Anterior cingulate cortex (tissue), 58 donors: ENCODE measurements at regions not wholly inside any gene's neighbourhood (a gene's known extent, or its start where the extent isn't known, plus 50 kb on each side); places are given as distances from the start of the nearest gene placed in this dataset.
"Not testable (repeated sequence)": the region's sequence is repeated elsewhere in the genome, so short reads cannot be mapped to it uniquely, and the experiment has no call there.

Experiments
- DNase-seq, 58 donors: peaks; one replicate each; lab custom pipeline; 2025; lab: John Stamatoyannopoulos, UW

DNA sequence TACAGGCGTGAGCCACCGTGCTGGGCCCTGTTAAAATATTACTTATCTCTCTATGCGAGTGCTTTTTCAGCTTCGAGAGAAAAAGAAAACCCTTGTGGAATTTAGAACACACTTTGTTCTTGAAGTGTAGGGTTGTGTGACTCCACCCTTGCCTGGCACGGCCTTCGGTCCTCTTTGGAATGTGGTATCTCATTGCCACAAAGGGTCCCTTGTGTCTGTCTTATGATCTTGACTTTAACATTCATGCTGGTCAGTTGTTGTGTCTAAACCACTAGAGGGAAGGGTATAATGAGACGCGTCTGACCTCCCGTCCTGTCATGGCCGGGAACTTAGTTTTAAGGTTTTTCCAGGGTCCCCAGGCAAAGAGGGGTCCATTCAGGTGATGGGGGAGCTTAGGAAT, 246.4 kb downstream of the VAPA start:
- no peak for DNase-seq

DNA sequence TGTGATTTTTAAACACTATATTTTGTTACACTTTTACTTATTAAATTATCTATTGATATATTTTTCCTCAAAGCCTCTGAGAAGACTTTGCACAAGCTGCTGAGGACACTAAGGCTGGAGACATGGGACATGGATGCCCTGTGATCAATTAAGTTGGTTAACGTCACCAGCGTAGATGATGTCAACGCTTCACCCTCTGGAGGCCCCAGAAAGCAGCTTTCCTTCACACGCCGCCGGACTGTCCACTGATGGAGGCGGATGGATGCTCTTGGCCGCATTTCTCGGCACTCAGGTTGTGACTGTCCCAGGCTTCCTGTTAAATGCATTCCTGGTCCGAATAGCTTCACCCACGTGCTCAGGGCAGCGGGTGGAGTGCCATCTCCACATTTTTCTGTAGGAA, 247.5 kb downstream of the VAPA start:
- DNase-seq: no peak

DNA sequence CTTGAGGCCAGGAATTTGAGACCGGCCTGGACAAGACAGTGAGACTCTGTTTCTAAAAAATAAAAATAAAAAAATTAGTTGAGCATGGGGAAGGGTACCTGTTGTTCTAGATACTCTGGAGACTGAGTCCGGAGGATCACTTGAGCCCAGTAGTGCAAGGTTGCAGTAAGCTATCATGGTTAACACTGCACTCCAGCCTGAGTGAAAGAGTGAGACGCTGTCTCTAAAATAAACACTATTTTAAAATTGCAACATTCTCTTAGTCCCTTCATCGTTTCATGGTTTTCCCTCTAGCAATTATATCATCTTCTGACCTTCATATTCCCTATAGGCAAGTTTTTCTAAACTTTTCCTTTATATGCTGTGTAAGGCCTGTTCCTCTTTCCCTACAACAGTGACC, 248.5 kb downstream of the VAPA start:
- no peak for DNase-seq

DNA sequence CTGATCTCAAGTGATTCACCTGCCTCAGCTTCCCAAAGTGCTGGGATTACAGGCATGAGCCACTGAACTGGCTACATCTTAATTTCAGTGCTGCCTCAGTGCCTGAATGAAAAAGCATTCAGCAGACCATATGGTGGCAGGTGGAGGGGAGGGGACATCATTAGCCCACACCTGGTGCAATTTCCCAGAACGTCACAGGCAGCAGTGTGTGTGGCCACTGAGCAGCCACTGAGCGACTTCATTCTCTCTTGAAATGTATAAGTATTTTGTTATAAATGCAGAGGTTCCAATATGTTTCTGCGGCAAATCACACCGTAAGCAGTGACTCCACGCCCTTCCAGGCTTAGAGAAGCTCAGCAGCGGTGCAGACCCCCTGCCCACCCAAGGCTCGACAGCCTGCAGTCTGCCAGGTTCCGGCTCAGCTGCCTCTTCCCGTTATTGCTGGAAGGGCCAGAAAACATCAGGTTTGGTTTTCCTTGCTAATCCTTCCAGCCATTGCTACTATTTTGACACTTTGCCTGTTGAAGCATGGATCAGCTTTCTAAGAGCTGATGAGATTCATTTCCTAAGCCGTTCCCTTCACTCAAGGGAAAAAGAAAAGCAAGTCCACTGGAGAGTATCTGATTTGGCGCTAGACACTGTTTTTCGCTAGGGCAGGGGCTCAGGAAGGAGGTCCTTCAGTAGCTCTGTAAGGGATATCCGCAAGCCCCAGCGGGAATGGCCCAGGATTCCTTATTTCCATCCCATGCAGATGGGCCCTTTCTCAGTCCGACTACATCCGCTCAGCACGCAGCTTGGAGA, 250.7 kb downstream of the VAPA start:
- no peak for DNase-seq

DNA sequence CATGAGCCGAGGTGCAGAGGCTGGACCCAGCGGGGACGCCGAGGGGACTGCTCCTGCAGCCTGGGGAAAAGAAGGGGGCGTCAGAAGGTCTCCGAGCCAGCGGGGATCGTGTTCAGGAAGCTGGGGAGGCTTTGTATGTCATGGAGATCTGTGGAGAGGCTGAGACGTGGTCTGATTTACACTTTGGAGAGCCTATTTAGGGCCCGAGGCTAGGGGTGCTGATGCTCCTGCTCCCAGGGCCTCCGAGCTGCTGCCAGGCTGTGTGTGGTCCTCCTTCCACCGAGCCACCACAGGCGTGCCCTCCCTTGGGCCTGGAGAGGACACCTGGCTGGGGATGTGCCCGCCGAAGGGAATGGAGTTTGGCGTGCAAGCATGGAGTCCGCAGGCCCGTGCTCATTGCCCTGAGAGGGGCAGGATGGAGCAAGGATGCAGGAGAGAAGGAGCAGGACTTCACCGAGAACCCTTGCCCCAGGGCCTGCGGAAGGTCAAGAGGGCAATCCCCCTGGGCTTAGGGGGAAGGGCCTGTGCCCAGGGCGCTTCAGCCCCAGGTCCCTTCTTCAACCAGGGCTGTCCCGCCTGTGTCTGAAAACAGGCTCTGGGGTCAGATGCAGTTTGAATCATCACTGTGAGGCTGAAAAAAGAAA, 252.5 kb downstream of the VAPA start:
- DNase-seq: no peak

DNA sequence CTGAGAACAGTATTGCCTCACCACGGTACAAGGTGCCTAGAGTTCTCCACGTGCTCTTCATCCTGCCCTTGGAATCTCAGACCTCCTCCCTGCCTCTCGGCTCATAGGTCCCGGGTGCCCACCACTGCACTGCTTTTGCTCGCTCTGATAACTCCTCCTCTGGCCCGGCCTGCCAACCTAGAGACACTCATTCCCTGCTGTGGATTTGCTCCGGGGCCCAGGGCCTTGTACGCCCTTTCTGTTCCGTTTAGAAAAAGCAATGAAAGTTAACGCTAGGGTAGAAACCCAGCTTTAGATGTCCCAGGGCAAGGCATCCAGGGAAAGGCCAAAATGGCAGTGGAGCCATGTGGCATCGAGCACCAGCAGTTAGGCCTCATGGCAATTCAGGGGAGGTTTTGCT, 253.9 kb downstream of the VAPA start:
- no peak for DNase-seq

DNA sequence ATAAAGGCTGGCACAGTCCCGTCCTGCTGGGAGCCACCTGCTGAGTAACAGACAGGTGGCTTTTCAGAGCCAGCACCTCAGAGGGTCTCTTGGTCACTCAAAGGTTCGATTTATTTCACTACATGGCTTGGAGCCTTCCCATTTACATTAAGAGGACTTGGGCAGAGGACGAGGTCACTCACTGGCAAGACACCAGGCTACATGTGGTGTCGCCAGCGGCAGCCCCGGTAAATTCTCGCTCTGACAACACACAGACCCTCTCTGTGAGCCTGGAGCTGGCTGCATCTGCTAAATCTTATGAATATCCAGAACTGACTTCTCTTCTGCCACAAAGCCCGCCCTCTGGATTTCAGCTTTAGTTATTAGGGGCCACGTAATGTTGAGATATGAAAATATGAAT, 254.7 kb downstream of the VAPA start:
- DNase-seq: no peak

DNA sequence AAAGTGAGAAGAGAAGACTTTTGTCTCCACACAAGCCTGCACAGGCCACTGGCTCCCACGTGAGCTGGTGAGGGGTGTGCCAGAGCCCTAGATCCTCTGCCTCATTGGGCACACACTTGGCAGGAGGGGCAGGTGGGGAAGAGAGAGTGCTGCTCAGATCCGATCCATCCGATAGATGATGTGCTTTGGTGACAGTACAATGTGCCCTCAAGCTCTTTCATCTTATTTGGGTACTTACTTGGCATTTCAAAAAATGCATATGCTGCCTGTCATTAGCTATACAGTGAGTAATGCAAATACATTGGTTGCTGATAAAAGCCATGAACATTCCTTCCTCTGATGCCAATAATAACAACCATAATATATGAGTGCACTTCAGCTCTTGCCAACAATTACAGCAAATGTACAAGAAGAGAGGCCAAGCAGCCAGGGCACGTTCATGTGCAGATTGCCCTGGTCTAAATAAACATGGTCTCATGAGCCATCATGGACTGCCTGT, 255.3 kb downstream of the VAPA start:
- no peak for DNase-seq

DNA sequence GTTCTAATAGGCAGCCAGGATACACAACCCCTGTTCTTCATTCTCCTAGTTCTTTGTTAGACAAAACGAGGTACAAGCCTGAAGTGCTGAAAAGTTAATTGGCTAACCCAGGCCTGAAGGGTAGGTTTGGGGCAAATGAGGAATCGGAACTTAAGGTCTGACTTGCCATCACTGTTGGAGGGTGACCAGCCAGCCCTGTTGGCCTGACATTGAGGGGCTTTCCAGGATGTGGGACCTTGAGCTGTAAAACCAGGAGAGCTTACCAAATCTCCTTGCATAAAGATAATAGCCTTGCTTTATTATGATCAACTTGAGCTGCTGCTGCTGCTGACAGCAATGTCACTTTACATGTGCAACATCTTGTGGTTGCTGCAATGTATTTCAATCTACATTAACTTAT, 256.0 kb downstream of the VAPA start:
- no peak for DNase-seq

DNA sequence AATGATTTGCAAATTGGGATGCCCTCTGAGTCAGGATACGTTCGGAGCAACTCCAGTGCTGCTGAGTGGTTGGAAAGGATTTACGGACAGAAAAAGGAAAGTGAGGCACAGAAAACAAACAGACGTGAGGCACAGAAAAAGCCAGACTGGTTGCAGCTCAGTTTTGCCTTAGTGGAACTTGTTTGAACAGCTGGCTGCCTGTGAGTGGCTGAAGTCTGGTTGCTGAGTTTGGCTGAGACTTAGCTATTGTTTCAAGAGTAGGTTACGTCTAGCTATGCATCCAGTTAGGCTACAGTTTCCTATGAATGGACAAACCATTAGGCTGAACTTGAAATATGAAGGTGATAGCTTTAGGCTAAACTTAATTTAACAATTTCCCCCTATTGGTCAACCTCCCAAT, 256.6 kb downstream of the VAPA start:
- DNase-seq: no peak

DNA sequence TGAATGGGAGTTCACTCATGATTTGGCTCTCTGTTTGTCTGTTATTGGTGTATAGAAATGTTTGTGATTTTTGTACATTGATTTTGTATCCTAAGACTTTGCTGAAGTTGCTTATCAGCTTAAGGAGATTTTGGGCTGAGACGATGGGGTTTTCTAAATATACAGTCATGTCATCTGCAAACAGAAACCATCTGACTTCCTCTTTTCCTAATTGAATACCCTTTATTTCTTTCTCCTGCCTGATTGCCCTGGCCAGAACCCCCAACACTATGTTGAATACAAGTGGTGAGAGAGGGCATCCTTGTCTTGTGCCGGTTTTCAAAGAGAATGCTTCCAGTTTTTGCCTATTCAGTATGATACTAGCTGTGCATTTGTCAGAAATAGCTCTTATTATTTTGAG, 261.5 kb downstream of the VAPA start:
- DNase-seq: not testable (repeated sequence)

DNA sequence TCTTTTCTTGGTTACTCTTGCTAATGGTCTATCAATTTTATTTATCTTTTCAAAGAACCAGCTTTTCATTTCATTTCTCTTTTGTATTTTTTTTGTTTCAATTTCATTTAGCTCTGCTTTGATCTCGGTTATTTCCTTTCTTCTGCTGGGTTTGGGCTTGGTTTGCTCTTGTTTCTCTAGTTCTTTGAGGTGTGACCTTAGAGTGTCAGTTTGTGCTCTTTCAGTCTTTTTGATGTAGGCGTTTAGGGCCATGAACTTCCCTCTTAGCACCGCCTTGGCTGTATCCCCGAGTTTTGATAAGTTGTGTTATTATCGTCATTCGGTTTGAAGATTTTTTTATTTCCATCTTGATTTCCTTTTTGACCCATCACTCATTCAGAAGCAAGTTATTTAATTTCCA, 265.5 kb downstream of the VAPA start:
- not testable (repeated sequence) for DNase-seq

DNA sequence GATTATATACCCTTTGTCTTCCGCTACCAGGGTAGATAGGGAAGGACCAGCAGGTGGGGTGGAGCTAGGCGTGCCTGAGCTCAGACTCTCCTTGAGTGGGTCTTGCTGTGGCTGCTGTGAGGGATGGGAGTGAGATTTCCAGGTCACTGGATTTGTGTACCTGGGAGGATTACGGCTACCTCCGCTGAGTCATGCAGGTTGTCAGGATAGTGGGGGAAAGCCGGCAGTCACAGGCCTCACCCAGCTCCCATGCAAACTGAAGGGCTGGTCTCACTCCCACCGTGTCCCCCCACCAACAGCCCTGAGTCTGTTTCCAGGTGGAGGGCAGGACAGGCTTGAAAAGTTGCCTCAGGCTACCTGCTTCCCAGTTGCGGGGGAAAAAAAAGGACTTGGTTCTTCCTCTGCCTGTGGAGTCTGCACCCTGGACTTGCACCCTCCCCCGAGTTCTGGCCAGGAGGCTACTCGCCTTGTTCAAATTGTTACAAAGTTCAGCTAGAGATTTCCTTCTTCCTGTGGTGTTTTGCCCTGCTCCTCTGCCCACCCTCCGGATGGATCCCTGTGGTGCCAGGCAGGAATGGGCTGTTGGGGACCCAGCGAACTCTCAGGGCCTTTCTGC, 268.3 kb downstream of the VAPA start:
- DNase-seq: no peak

DNA sequence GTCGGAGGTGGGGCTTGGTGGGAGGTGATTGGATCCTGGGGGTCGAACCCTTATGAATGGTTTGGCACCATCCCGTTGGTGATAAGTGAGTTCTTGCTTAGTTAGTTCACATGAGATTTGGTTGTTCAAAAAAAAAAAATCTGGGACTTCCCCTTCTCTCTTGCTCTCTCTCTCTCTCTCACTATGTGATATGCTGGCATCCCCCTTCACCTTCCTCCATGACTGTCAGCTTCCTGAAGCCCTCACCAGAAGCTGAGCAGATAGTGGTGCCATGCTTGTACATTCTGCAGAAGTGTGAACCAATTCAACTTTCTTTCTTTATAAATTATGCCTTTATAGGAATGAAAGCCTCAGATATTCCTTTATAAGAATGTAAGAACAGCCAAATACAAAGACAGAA, 269.7 kb upstream of the APCDD1 start:
- DNase-seq: no peak

DNA sequence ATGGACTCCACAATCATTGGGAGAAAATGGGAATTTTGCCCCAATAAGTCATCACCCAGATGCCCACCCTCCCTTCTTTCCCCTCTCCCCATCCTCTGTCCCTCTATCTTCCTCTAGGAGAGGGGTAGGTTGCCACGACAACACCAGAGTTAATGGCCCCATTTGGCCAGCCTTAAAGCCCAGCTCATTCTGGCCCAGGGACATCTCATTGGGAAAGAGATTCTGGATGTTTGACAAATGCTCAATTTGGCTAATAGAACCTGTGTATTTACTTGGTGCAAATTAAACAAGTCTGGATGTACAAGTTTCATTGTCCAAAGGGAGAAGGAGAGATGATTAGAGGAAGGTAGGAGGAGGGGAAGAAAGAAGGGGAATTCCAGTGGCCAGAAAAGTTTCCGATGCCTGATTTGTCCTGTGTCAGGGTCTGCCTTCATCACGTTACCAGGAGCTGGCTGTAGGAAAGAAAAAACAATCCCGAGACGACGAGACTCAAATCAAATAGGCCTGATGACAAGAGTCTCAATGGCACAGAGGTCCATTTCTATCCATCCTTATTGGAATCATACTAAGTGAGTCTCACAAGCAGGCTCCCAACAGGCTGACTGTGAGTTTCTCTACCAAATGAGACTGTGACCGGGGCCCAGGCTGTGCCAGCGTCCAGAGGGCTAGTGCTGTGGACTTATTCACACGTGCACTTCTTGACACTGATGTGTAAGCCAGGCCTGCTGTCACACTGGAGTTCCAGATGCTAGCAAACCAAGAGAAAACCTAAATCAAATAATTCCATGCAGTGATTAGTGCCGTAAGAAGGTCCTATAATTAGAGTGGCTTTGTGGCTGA, 265.2 kb upstream of the APCDD1 start:
- DNase-seq: no peak

DNA sequence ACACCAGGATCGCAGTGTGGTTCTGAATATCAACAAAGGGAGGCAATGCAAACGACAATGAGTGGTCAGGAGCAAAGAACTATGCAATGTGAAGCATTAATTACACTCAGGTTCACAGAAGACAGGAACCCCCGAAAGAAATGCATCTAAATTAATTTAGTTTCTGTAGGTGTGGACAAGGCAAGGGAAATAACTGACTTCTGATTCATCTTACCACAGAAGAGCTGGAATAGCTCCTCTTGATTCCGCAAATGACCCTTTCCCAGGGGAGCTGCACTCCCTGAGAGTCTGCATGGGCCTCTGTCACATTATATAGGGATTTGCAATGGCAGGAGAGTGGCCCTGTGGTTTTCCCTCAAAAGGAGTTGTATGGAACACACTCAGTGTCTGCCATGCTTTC, 263.9 kb upstream of the APCDD1 start:
- DNase-seq: no peak

DNA sequence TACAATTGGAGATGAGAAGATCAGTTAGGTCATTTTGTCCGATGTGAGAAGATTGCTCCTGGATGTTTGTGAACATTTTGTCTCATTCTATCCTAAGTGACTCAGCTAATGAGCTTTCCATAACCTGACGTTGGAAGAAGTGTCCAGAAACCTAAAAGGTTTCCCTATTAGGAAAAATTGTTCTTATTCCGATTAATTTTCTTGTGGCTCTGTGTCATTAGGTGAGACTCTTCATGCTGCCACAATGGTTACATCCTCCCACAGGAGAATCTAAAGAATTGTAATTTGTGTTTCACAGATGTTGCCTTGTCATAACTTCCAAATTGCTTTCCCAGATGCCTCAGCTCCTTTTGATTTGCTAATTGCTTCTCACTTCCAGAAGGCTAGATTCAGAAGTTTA, 261.0 kb upstream of the APCDD1 start:
- DNase-seq: no peak

DNA sequence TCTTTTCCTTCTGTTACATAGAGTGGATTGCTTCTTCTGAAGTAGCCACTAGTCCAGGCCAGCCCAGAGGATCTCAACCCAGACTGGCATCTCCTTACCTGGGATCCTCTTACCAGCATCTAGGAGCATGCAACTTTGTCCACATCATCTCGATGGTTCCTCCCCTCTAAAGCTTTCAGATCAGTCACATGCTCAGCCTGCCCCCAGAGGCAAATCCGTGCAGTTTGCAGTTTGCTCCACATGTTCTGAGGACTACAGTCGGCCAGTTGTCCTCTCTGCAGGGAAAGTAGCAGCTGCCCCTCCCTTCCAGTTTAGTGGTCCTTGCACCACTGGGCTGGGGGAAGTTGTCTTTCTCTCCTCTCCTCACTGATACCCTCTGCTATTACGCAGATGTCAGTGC, 259.8 kb upstream of the APCDD1 start:
- no peak for DNase-seq

DNA sequence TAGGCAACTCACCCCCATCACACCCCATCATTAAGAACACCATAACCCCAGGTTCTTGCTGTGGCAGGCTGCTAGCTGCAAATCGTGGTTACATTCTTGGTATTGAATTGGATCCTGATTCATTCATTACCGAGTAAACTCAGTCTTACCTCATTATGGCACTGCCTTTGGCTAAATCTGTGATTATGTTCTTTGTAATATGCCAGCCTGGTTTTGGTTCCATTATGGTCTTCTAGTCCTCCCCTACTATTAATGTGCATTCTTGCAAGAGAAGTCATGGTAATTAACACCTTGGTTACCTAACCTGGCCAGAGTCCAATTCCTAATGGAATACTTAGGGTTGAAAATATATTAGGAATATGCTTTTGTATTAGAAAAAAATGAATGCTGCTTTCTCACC, 258.9 kb upstream of the APCDD1 start:
- DNase-seq: no peak

DNA sequence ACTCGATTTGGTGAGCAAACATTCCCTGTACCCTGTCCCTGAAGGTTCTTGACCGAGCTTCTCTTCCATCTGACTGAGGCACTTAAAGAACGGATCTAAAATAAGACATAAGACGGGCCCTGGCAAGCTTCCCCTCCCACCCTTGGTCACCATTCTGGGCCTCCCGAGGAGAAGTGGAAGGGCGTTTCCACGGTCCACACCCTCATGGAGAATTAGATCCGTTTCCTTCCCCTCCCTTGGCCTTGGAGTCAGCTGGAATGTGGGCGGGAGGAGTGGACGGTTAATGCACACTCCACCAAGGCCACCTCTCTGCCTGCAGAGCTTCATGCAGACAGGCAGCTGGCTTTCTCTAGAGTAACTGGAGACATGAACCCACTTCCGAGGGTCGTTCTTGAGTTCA, 257.3 kb upstream of the APCDD1 start:
- DNase-seq: no peak

DNA sequence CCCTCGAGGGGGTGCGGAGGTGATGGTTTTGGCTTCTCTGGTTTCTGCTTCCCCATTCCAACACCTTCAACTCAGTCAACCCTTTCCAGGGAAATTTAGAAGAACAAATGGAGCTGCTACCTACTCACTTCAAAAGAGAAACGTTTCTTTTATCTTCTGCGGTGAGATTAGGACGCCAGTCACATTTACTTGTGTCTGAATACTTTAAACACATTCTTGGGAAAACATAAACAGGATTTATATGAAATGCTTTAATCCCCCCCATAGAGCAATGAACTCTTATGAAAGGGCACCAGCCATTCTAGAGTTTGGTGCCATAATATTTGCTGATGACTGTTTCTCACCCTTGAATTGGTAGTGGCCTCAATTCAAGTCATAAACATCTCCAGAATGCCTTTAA, 253.2 kb upstream of the APCDD1 start:
- no peak for DNase-seq
